ENCODE measurements at regions not wholly inside any gene's neighbourhood (a gene's known extent, or its start where the extent isn't known, plus 50 kb on each side); places are given as distances from the start of the nearest gene placed in this dataset.

- TF ChIP-seq POLR2A (IDR thresholded peaks at IDR 0.05) (no peak), POLR2AphosphoS5 (IDR thresholded peaks at IDR 0.05) (no peak), EP300 (IDR thresholded peaks at IDR 0.05; ENCODE audit: low read depth) (no peak), CTCF (IDR thresholded peaks at IDR 0.05) (no peak)
- H3K27me3 ChIP-seq, result no peaks in the 10 kb centered on the region
- H3K36me3 ChIP-seq, result no peaks in the 10 kb centered on the region
Measured at GRCh38 chr7:85828614-85829013, 641.8 kb upstream of the SEMA3D start.

GRCh38 chr7:85823396-85824080 lies 636.7 kb upstream of the SEMA3D start:
- in situ Hi-C loops (cut with MboI; ENCODE audit: low pct_ligation_motif_present in 1 of 4, low pct_unique_long_range_greater_than_20kb in 1 of 4, low sequenced_read_pairs in 3 of 4), result no loop called here
- WGBS, 2 donors (ENCODE audit: low coverage in 1 of 2), result 71 to 77% methylated on average over 7 to 8 of the region's 8 CpGs
- intact Hi-C loops (cut with DNase I; ENCODE audit: low total_unique reads), result no loop called here

More at GRCh38 chr7:85828614-85829013, 641.8 kb upstream of the SEMA3D start:
- in situ Hi-C loops (cut with MboI; ENCODE audit: low pct_ligation_motif_present in 1 of 4, low pct_unique_long_range_greater_than_20kb in 1 of 4, low sequenced_read_pairs in 3 of 4) (loop anchor here in 3 of 4 donors (25.0 kb wide), 3 partner anchors 766 to 1866 kb away; no protein-coding TSS in a partner anchor), intact Hi-C loops (cut with DNase I; ENCODE audit: low total_unique reads) (no loop called here)
- 62 to 71% methylated on average over 1 to 2 of the region's 2 CpGs for WGBS, 2 donors (ENCODE audit: low coverage in 1 of 2)
- Histone ChIP-seq H3K9me3 (no peaks in the 10 kb centered on the region), H3K4me3 (no peak overlapping the region), H3K4me1 (no peaks in the 10 kb centered on the region), H3K27ac (no peak overlapping the region)
- DNase-seq, result no peak

GRCh38 chr7:85821926-85822325 lies 635.1 kb upstream of the SEMA3D start:
- no peak overlapping the region for H3K4me3 ChIP-seq
- TF ChIP-seq POLR2A (IDR thresholded peaks at IDR 0.05) (no peak), CTCF (IDR thresholded peaks at IDR 0.05) (no peak), POLR2AphosphoS5 (IDR thresholded peaks at IDR 0.05) (no peak), EP300 (IDR thresholded peaks at IDR 0.05; ENCODE audit: low read depth) (no peak)
- DNase-seq, result no peak
- H3K36me3 ChIP-seq, result no peaks in the 10 kb centered on the region
- in situ Hi-C loops (cut with MboI; ENCODE audit: low pct_ligation_motif_present in 1 of 4, low pct_unique_long_range_greater_than_20kb in 1 of 4, low sequenced_read_pairs in 3 of 4) (no loop called here), intact Hi-C loops (cut with DNase I; ENCODE audit: low total_unique reads) (no loop called here)
- no peaks in the 10 kb centered on the region for H3K4me1 ChIP-seq
- H3K27me3 ChIP-seq, result no peaks in the 10 kb centered on the region
- 76% methylated on average over 4 of the region's 4 CpGs; no CpG with 5 or more reads in 1 of the 2 donors for WGBS, 2 donors (ENCODE audit: low coverage in 1 of 2)
- H3K9me3 ChIP-seq, result no peaks in the 10 kb centered on the region
- H3K27ac ChIP-seq, result no peak overlapping the region

More at GRCh38 chr7:85823396-85824080, 636.7 kb upstream of the SEMA3D start:
- DNase-seq, result no peak
- no peaks in the 10 kb centered on the region for H3K36me3 ChIP-seq
- TF ChIP-seq POLR2A (IDR thresholded peaks at IDR 0.05) (no peak), EP300 (IDR thresholded peaks at IDR 0.05; ENCODE audit: low read depth) (no peak), CTCF (IDR thresholded peaks at IDR 0.05) (no peak), POLR2AphosphoS5 (IDR thresholded peaks at IDR 0.05) (no peak)
- no peak overlapping the region for H3K4me3 ChIP-seq
- no peaks in the 10 kb centered on the region for H3K4me1 ChIP-seq
- no peak overlapping the region for H3K27ac ChIP-seq
- no peaks in the 10 kb centered on the region for H3K9me3 ChIP-seq
- no peaks in the 10 kb centered on the region for H3K27me3 ChIP-seq

GRCh38 chr7:85820702-85821443 lies 634.0 kb upstream of the SEMA3D start:
- no peaks in the 10 kb centered on the region for H3K9me3 ChIP-seq
- H3K27ac ChIP-seq, result no peak overlapping the region
- H3K4me3 ChIP-seq, result no peak overlapping the region
- 90% methylated on average over 5 of the region's 5 CpGs; no CpG with 5 or more reads in 1 of the 2 donors for WGBS, 2 donors (ENCODE audit: low coverage in 1 of 2)
- H3K36me3 ChIP-seq, result no peaks in the 10 kb centered on the region
- in situ Hi-C loops (cut with MboI; ENCODE audit: low pct_ligation_motif_present in 1 of 4, low pct_unique_long_range_greater_than_20kb in 1 of 4, low sequenced_read_pairs in 3 of 4) (no loop called here), intact Hi-C loops (cut with DNase I; ENCODE audit: low total_unique reads) (no loop called here)
- TF ChIP-seq EP300 (IDR thresholded peaks at IDR 0.05; ENCODE audit: low read depth) (no peak), POLR2AphosphoS5 (IDR thresholded peaks at IDR 0.05) (no peak), POLR2A (IDR thresholded peaks at IDR 0.05) (no peak), CTCF (IDR thresholded peaks at IDR 0.05) (no peak)
- DNase-seq, result no peak
- H3K4me1 ChIP-seq, result no peaks in the 10 kb centered on the region
- H3K27me3 ChIP-seq, result no peaks in the 10 kb centered on the region
